ENCODE measurements at regions not wholly inside any gene's neighbourhood (a gene's known extent, or its start where the extent isn't known, plus 50 kb on each side); places are given as distances from the start of the nearest gene placed in this dataset.
"Not testable (repeated sequence)": the region's sequence is repeated elsewhere in the genome, so short reads cannot be mapped to it uniquely, and the experiment has no call there.

GRCh38 chr2:8253781-8254180, 428.1 kb upstream of the ID2 start:
- peak overlapping the region; percentile 65 for H3K9ac ChIP-seq (ENCODE audit: extremely low read depth, low read length, poor library complexity, severe bottlenecking)
- no peak overlapping the region for H3K4me3 Mint-ChIP-seq
- DNase-seq, result peak; percentile 75
- no peaks in the 10 kb centered on the region for H3K27me3 Mint-ChIP-seq (ENCODE audit: insufficient read depth)
- peaks cover 37% of the 10 kb centered on the region for H3K9me3 ChIP-seq (ENCODE audit: control insufficient read depth, low read length)
- H3K4me1 ChIP-seq (ENCODE audit: control insufficient read depth, insufficient read depth, low read length), result peaks cover 12% of the 10 kb centered on the region
- no peaks in the 10 kb centered on the region for H3K36me3 ChIP-seq (ENCODE audit: control insufficient read depth, insufficient read depth, low read length)
- 81 to 100% methylated on average over 2 of the region's 2 CpGs for WGBS, 2 experiments (ENCODE audit: insufficient coverage in 1 of 2, insufficient read length in 1 of 2)
- peaks cover 7% of the 10 kb centered on the region for H3K36me3 Mint-ChIP-seq (ENCODE audit: low read depth)
- peaks cover 54% of the 10 kb centered on the region for H3K4me1 Mint-ChIP-seq
- H3K4me3 ChIP-seq (ENCODE audit: low read length), result no peak overlapping the region
- H3K9me3 Mint-ChIP-seq, result peaks cover 31% of the 10 kb centered on the region
- no peak for TF ChIP-seq CTCF (conservative IDR thresholded peaks at IDR 0.05)
- H3K27ac ChIP-seq (ENCODE audit: low read depth, low read length), result no peak overlapping the region
- no peaks in the 10 kb centered on the region for H3K27me3 ChIP-seq (ENCODE audit: control insufficient read depth, insufficient read depth, low read length, poor library complexity, severe bottlenecking)
- peak overlapping the region; percentile 97 for H3K27ac Mint-ChIP-seq

GRCh38 chr2:8254214-8254613, 427.6 kb upstream of the ID2 start:
- Mint-ChIP-seq H3K27ac (peak overlapping the region; percentile 97), H3K4me1 (peaks cover 54% of the 10 kb centered on the region), H3K9me3 (peaks cover 31% of the 10 kb centered on the region)
- peak overlapping the region; percentile 65 for H3K9ac ChIP-seq (ENCODE audit: extremely low read depth, low read length, poor library complexity, severe bottlenecking)
- not testable (repeated sequence) for H3K4me3 Mint-ChIP-seq; H3K27ac ChIP-seq (ENCODE audit: low read depth, low read length); H3K36me3 ChIP-seq (ENCODE audit: control insufficient read depth, insufficient read depth, low read length); H3K27me3 Mint-ChIP-seq (ENCODE audit: insufficient read depth); H3K36me3 Mint-ChIP-seq (ENCODE audit: low read depth); H3K27me3 ChIP-seq (ENCODE audit: control insufficient read depth, insufficient read depth, low read length, poor library complexity, severe bottlenecking); H3K4me3 ChIP-seq (ENCODE audit: low read length)
- H3K9me3 ChIP-seq (ENCODE audit: control insufficient read depth, low read length), result peaks cover 33% of the 10 kb centered on the region
- peaks cover 12% of the 10 kb centered on the region for H3K4me1 ChIP-seq (ENCODE audit: control insufficient read depth, insufficient read depth, low read length)
- DNase-seq, result peak; percentile 65

GRCh38 chr2:8254791-8255447, 426.9 kb upstream of the ID2 start:
- peak; percentile 89 for DNase-seq
- H3K27ac Mint-ChIP-seq, result peak overlapping the region; percentile 97
- H3K4me3 Mint-ChIP-seq, result peak overlapping the region; percentile 3
- TF ChIP-seq CTCF (conservative IDR thresholded peaks at IDR 0.05), result peak; percentile 30
- H3K36me3 ChIP-seq (ENCODE audit: control insufficient read depth, insufficient read depth, low read length), result no peaks in the 10 kb centered on the region
- H3K4me1 Mint-ChIP-seq, result peaks cover 57% of the 10 kb centered on the region
- H3K9me3 Mint-ChIP-seq, result peaks cover 28% of the 10 kb centered on the region
- no peaks in the 10 kb centered on the region for H3K27me3 ChIP-seq (ENCODE audit: control insufficient read depth, insufficient read depth, low read length, poor library complexity, severe bottlenecking)
- peaks cover 7% of the 10 kb centered on the region for H3K36me3 Mint-ChIP-seq (ENCODE audit: low read depth)
- WGBS, 2 experiments (ENCODE audit: insufficient coverage in 1 of 2, insufficient read length in 1 of 2), result 51 to 74% methylated on average over 6 to 7 of the region's 7 CpGs
- peaks cover 13% of the 10 kb centered on the region for H3K4me1 ChIP-seq (ENCODE audit: control insufficient read depth, insufficient read depth, low read length)
- peaks cover 27% of the 10 kb centered on the region for H3K9me3 ChIP-seq (ENCODE audit: control insufficient read depth, low read length)
- no peak overlapping the region for H3K27ac ChIP-seq (ENCODE audit: low read depth, low read length)
- H3K27me3 Mint-ChIP-seq (ENCODE audit: insufficient read depth), result no peaks in the 10 kb centered on the region
- H3K9ac ChIP-seq (ENCODE audit: extremely low read depth, low read length, poor library complexity, severe bottlenecking), result peak overlapping the region; percentile 33
- no peak overlapping the region for H3K4me3 ChIP-seq (ENCODE audit: low read length)

GRCh38 chr2:8255448-8255800, 426.4 kb upstream of the ID2 start:
- H3K4me3 ChIP-seq (ENCODE audit: low read length), result no peak overlapping the region
- DNase-seq, result peak; percentile 85
- H3K9me3 ChIP-seq (ENCODE audit: control insufficient read depth, low read length), result peaks cover 22% of the 10 kb centered on the region
- TF ChIP-seq CTCF (conservative IDR thresholded peaks at IDR 0.05), result no peak
- Mint-ChIP-seq H3K4me3 (peak overlapping the region; percentile 3), H3K9me3 (peaks cover 23% of the 10 kb centered on the region), H3K27ac (peak overlapping the region; percentile 97), H3K36me3 (ENCODE audit: low read depth) (peaks cover 7% of the 10 kb centered on the region), H3K4me1 (peaks cover 62% of the 10 kb centered on the region), H3K27me3 (ENCODE audit: insufficient read depth) (no peaks in the 10 kb centered on the region)
- no peak overlapping the region for H3K27ac ChIP-seq (ENCODE audit: low read depth, low read length)
- no peaks in the 10 kb centered on the region for H3K36me3 ChIP-seq (ENCODE audit: control insufficient read depth, insufficient read depth, low read length)
- 64 to 70% methylated on average over 1 of the region's 1 CpG for WGBS, 2 experiments (ENCODE audit: insufficient coverage in 1 of 2, insufficient read length in 1 of 2)
- no peaks in the 10 kb centered on the region for H3K27me3 ChIP-seq (ENCODE audit: control insufficient read depth, insufficient read depth, low read length, poor library complexity, severe bottlenecking)
- H3K9ac ChIP-seq (ENCODE audit: extremely low read depth, low read length, poor library complexity, severe bottlenecking), result no peak overlapping the region
- peaks cover 16% of the 10 kb centered on the region for H3K4me1 ChIP-seq (ENCODE audit: control insufficient read depth, insufficient read depth, low read length)

Data from endodermal cell (in vitro differentiated cells).